ENCODE measurements at regions not wholly inside any gene's neighbourhood (a gene's known extent, or its start where the extent isn't known, plus 50 kb on each side); places are given as distances from the start of the nearest gene placed in this dataset.

DNA sequence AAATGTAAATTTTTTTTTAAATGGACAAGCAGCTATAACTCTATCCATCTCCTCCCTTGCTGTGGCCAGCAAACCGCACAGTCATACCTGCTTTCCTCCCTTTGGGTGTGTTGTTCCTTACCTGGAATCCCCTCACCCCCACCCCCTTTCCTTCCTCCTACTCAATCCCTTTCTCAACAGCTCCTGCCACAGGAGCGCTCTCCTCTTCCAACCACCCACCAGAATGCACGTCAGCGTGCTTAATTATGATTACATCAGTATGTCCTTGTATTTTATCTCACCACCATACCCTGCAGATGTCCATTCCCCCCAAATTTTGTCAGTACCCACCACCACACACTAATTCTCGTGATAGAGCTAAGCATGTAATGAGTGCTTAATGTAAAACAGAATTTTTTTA lies 60.9 kb upstream of the LMO2 start:
- Histone ChIP-seq H3K9me3 (replicated peaks; ENCODE audit: control insufficient read depth, insufficient read depth, low read depth, low read length) (no peaks in the 10 kb centered on the region), H3K4me2 (ENCODE audit: insufficient read depth, low read length) (peak overlapping the region; percentile 69), H3K9ac (ENCODE audit: insufficient read depth in 1 of 2, low read depth in 2 of 2, low read length in 2 of 2) (peak overlapping the region; percentile 17 to 81; a peak in 2 of 4 replicates), H3K4me1 (replicated peaks in 1 of 2; ENCODE audit: control insufficient read depth in 2 of 2, insufficient read depth in 2 of 2, low read length in 2 of 2) (peaks cover 13 to 26% of the 10 kb centered on the region in 2 experiments; a peak in 4 of 5 replicates), H4K20me1 (replicated peaks; ENCODE audit: control insufficient read depth, insufficient read depth, low read length) (no peaks in the 10 kb centered on the region), H2AFZ (ENCODE audit: low read depth, low read length) (peak overlapping the region; percentile 82), H3K27ac (ENCODE audit: extremely low read depth, low read depth, low read length) (peak overlapping the region; percentile 36; the same call in 2 of the 3 replicates), H3K79me2 (ENCODE audit: control insufficient read depth, insufficient read depth, low read length) (no peaks in the 10 kb centered on the region), H3K27me3 (ENCODE audit: control insufficient read depth in 2 of 2, insufficient read depth in 2 of 2, low read length in 2 of 2) (no peaks in the 10 kb centered on the region), H3K36me3 (ENCODE audit: control insufficient read depth, insufficient read depth, low read length) (no peaks in the 10 kb centered on the region), H3K9me1 (ENCODE audit: control insufficient read depth, insufficient read depth, low read length) (no peaks in the 10 kb centered on the region), H3K4me3 (no peak overlapping the region)
- ChIA-PET CTCF (ENCODE audit: low intra/inter-chr PET ratio) (no interaction called here), POLR2A (interaction anchor here (0.8 to 1.6 kb wide), 6 partner anchors 8 to 61 kb away, joined by 3 to 6 read pairs (median 4); partner anchors contain the start of gene LMO2)
- in situ Hi-C loops (cut with MboI) (no loop called here), intact Hi-C loops (cut with micrococcal nuclease) (no loop called here)
- BruUV-seq (replicated peaks): no TSS peak
- FAIRE-seq: no peak
- peak; percentile 73 for ATAC-seq
- peak; percentile 32 to 70 (median 36) for DNase-seq (ENCODE audit: extremely low read depth in 1 of 4, low spot score in 3 of 4)
- whole genome bisulfite sequencing (ENCODE audit: insufficient coverage, low coverage, missing lambda C conversion rate): 14% methylated on average over 5 of the region's 5 CpGs
- TF ChIP-seq MTA3 (IDR thresholded peaks at IDR 0.05; ENCODE audit: borderline replicate concordance) (no peak), NR3C1 (CRISPR knock-in tag; IDR thresholded peaks at IDR 0.05) (no peak), SP1 (CRISPR knock-in tag; IDR thresholded peaks at IDR 0.05) (no peak), SMARCB1 (IDR thresholded peaks at IDR 0.05; ENCODE audit: insufficient read length, low read depth) (no peak), EP400 (IDR thresholded peaks at IDR 0.05) (peak; percentile 56), CBX3 (IDR thresholded peaks at IDR 0.05; ENCODE audit: borderline replicate concordance in 1 of 2, low read length in 2 of 2) (no peak), LCOR (CRISPR knock-in tag; IDR thresholded peaks at IDR 0.05) (no peak), NEUROD1 (IDR thresholded peaks at IDR 0.05; ENCODE audit: borderline replicate concordance, low read depth, low read length, partially characterized antibody) (peak; percentile 34), ZNF224 (CRISPR knock-in tag; IDR thresholded peaks at IDR 0.05) (no peak), ZNF316 (IDR thresholded peaks at IDR 0.05) (peak; percentile 40), SMARCA4 (IDR thresholded peaks at IDR 0.05) (peak; percentile 85)
- TF ChIP-seq, protein P1, sequence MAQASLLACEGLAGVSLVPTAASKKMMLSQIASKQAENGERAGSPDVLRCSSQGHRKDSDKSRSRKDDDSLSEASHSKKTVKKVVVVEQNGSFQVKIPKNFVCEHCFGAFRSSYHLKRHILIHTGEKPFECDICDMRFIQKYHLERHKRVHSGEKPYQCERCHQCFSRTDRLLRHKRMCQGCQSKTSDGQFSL (CRISPR knock-in tag; IDR thresholded peaks at IDR 0.05): no peak
- TF ChIP-seq, protein P1 (tag; IDR thresholded peaks at IDR 0.05): no peak
- TF ChIP-seq, protein P2, sequence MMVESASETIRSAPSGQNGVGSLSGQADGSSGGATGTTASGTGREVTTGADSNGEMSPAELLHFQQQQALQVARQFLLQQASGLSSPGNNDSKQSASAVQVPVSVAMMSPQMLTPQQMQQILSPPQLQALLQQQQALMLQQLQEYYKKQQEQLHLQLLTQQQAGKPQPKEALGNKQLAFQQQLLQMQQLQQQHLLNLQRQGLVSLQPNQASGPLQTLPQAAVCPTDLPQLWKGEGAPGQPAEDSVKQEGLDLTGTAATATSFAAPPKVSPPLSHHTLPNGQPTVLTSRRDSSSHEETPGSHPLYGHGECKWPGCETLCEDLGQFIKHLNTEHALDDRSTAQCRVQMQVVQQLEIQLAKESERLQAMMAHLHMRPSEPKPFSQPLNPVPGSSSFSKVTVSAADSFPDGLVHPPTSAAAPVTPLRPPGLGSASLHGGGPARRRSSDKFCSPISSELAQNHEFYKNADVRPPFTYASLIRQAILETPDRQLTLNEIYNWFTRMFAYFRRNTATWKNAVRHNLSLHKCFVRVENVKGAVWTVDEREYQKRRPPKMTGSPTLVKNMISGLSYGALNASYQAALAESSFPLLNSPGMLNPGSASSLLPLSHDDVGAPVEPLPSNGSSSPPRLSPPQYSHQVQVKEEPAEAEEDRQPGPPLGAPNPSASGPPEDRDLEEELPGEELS (CRISPR knock-in tag; IDR thresholded peaks at IDR 0.05; ENCODE audit: borderline replicate concordance): no peak
- TF ChIP-seq, protein P3, sequence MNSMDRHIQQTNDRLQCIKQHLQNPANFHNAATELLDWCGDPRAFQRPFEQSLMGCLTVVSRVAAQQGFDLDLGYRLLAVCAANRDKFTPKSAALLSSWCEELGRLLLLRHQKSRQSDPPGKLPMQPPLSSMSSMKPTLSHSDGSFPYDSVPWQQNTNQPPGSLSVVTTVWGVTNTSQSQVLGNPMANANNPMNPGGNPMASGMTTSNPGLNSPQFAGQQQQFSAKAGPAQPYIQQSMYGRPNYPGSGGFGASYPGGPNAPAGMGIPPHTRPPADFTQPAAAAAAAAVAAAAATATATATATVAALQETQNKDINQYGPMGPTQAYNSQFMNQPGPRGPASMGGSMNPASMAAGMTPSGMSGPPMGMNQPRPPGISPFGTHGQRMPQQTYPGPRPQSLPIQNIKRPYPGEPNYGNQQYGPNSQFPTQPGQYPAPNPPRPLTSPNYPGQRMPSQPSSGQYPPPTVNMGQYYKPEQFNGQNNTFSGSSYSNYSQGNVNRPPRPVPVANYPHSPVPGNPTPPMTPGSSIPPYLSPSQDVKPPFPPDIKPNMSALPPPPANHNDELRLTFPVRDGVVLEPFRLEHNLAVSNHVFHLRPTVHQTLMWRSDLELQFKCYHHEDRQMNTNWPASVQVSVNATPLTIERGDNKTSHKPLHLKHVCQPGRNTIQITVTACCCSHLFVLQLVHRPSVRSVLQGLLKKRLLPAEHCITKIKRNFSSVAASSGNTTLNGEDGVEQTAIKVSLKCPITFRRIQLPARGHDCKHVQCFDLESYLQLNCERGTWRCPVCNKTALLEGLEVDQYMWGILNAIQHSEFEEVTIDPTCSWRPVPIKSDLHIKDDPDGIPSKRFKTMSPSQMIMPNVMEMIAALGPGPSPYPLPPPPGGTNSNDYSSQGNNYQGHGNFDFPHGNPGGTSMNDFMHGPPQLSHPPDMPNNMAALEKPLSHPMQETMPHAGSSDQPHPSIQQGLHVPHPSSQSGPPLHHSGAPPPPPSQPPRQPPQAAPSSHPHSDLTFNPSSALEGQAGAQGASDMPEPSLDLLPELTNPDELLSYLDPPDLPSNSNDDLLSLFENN (IDR thresholded peaks at IDR 0.05; ENCODE audit: low read depth in 2 of 2, low read length in 2 of 2): no peak
- TF ChIP-seq, protein P4, sequence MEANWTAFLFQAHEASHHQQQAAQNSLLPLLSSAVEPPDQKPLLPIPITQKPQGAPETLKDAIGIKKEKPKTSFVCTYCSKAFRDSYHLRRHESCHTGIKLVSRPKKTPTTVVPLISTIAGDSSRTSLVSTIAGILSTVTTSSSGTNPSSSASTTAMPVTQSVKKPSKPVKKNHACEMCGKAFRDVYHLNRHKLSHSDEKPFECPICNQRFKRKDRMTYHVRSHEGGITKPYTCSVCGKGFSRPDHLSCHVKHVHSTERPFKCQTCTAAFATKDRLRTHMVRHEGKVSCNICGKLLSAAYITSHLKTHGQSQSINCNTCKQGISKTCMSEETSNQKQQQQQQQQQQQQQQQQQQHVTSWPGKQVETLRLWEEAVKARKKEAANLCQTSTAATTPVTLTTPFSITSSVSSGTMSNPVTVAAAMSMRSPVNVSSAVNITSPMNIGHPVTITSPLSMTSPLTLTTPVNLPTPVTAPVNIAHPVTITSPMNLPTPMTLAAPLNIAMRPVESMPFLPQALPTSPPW (CRISPR knock-in tag; IDR thresholded peaks at IDR 0.05): no peak; the same call in 1 of the 2 replicates

Measured in K562 (cell line).